ENCODE measurements at regions not wholly inside any gene's neighbourhood (a gene's known extent, or its start where the extent isn't known, plus 50 kb on each side); places are given as distances from the start of the nearest gene placed in this dataset.
"Not testable (repeated sequence)": the region's sequence is repeated elsewhere in the genome, so short reads cannot be mapped to it uniquely, and the experiment has no call there.

DNA sequence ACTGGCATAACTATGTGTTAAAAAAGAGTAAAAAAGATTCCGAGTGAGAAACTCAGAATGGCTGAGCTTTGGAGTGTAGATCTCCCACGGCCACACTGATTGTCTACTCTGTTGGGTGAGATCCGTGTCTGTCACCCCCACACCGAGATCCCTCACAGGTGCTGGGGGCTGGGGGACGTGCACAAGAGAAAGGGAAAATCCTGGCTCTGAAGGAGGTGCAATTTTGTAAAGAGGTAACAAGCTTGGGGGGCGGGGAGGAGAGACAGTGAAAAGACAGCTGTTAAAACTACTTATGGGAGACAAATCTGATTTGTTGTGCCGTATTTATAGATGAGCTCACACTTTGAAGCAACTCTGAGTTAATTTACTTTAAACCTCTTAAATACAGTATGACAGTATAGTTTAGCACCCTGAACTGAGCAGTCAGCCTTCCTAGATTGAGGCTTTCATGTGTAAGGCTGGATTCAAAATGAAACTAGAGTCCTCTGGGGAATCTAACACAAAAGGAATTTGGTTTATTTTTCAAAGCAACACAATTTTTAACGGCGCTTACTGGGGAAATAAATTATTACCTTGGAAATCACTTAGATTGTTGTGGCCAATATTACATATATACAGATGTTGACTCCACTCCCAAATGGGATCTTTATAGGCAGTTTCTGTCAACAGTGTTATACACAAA lies 167.4 kb upstream of the RGS6 start:
- Histone ChIP-seq H2AFZ (ENCODE audit: low read length, unreplicated experiment) (peak overlapping the region; percentile 46), H3K4me3 (ENCODE audit: low read depth, low read length) (peak overlapping the region; percentile 11), H3K27ac (ENCODE audit: low read depth, low read length) (no peak overlapping the region), H3K79me2 (ENCODE audit: control insufficient read depth, insufficient read depth, low read length, unreplicated experiment) (no peaks in the 10 kb centered on the region), H3K27me3 (ENCODE audit: insufficient read depth, low read length) (no peaks in the 10 kb centered on the region; the same call in 1 of the 2 replicates), H3K4me1 (ENCODE audit: control insufficient read depth, insufficient read depth, low read length, unreplicated experiment) (no peaks in the 10 kb centered on the region), H3K36me3 (ENCODE audit: insufficient read depth, low read length) (no peaks in the 10 kb centered on the region)

DNA sequence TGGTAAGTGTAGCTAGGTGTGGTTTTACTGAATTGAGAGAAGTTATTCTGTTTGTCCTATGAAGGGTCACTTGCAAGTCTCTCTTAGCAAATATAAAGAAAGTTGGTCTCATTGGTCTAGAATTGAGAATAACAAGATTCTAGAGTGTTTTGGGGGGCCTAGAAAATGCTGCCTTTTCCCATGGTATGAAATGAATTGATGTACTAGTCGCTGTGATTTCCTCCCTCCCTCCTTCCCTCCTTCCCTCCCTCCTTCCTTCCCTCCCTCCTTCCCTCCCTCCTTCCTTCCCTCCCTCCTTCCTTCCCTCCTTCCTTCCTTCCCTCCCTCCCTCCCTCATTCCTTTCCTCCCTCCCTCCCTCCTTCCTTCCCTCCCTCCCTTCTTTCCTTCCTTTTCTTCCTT lies 166.7 kb upstream of the RGS6 start:
- Histone ChIP-seq H3K27me3 (ENCODE audit: insufficient read depth, low read length) (no peaks in the 10 kb centered on the region; the same call in 1 of the 2 replicates), H2AFZ (ENCODE audit: low read length, unreplicated experiment) (peak overlapping the region; percentile 15), H3K4me3 (ENCODE audit: low read depth, low read length) (0 out of 2 replicates have a peak overlapping the region, but pooled peaks have one; percentile 11), H3K36me3 (ENCODE audit: insufficient read depth, low read length) (no peaks in the 10 kb centered on the region), H3K27ac (ENCODE audit: low read depth, low read length) (no peak overlapping the region), H3K79me2 (ENCODE audit: control insufficient read depth, insufficient read depth, low read length, unreplicated experiment) (no peaks in the 10 kb centered on the region), H3K4me1 (ENCODE audit: control insufficient read depth, insufficient read depth, low read length, unreplicated experiment) (no peaks in the 10 kb centered on the region)

DNA sequence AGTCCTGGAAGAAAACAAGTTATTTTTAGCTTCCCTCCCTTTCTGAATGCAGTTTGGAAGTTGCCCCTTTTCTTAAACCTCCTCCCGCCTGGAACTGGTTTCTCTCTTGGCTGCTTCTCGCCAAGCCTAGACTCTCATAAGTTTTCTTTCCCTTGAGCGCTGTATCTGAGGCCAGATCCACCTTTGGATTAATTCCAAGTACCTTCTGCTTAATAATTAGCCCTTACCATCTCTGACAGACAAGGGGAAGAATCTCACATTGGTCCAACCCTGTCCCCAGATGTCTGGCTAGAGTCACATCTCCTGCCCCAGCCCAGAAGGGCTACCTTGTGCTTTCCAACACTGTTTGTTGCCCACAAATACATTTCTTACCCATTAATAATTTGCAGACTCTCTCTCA lies 161.8 kb upstream of the RGS6 start:
- Histone ChIP-seq H3K79me2 (ENCODE audit: control insufficient read depth, insufficient read depth, low read length, unreplicated experiment) (no peaks in the 10 kb centered on the region), H3K27ac (ENCODE audit: low read depth, low read length) (no peak overlapping the region), H2AFZ (ENCODE audit: low read length, unreplicated experiment) (no peak overlapping the region)

DNA sequence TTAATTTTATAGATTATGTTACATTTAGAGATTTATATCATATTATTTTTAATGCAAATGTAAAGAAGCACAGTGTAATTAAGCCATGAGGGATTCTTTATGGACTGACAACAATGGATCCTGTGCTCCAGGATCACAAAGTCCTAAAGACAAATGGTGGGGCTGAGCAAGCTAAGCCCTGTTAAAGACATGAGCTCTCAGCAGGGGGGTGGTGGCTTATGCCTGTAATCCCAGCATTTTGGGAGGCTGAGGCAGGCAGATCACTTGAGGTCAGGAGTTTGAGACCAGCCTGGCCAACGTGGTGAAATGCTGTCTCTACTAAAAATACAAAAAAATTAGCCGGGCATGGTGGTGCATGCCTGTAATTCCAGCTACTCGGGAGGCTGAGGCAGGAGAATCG lies 160.8 kb upstream of the RGS6 start:
- not testable (repeated sequence) for H2AFZ ChIP-seq (ENCODE audit: low read length, unreplicated experiment); H3K4me1 ChIP-seq (ENCODE audit: control insufficient read depth, insufficient read depth, low read length, unreplicated experiment); H3K79me2 ChIP-seq (ENCODE audit: control insufficient read depth, insufficient read depth, low read length, unreplicated experiment)

More for the DNA sequence above, 161.8 kb upstream of the RGS6 start:
- H3K4me3 ChIP-seq (ENCODE audit: low read depth, low read length) = no peak overlapping the region
- H3K36me3 ChIP-seq (ENCODE audit: insufficient read depth, low read length) = no peaks in the 10 kb centered on the region
- peaks cover 28% of the 10 kb centered on the region for H3K27me3 ChIP-seq (ENCODE audit: insufficient read depth, low read length)
- H3K4me1 ChIP-seq (ENCODE audit: control insufficient read depth, insufficient read depth, low read length, unreplicated experiment) = no peaks in the 10 kb centered on the region

DNA sequence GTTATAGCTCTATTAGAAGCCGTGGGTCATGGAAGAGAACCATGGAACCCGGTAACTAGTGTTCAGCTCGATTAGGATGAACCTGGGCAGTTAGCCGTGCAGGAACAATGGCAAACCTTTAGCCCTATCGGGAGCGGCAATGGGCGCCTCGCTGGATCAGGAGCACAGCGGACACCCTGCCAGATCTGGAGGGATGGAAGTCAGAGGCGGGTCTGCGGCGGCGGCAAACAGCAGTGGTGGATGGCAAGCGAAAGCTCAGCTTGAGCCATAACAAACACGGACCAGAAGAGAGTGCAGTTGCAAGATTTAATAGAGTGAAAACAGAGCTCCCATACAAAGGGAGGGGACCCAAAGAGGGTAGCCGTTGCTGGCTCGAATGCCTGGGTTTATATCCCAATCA lies 160.2 kb upstream of the RGS6 start:
- H2AFZ ChIP-seq (ENCODE audit: low read length, unreplicated experiment); H3K4me1 ChIP-seq (ENCODE audit: control insufficient read depth, insufficient read depth, low read length, unreplicated experiment); H3K36me3 ChIP-seq (ENCODE audit: insufficient read depth, low read length); H3K27ac ChIP-seq (ENCODE audit: low read depth, low read length); H3K4me3 ChIP-seq (ENCODE audit: low read depth, low read length); H3K79me2 ChIP-seq (ENCODE audit: control insufficient read depth, insufficient read depth, low read length, unreplicated experiment): not testable (repeated sequence)
- H3K27me3 ChIP-seq (ENCODE audit: insufficient read depth, low read length) = peaks cover 40% of the 10 kb centered on the region

More for the DNA sequence above, 160.8 kb upstream of the RGS6 start:
- H3K27me3 ChIP-seq (ENCODE audit: insufficient read depth, low read length) = peaks cover 34% of the 10 kb centered on the region
- not testable (repeated sequence) for H3K36me3 ChIP-seq (ENCODE audit: insufficient read depth, low read length); H3K27ac ChIP-seq (ENCODE audit: low read depth, low read length); H3K4me3 ChIP-seq (ENCODE audit: low read depth, low read length)

DNA sequence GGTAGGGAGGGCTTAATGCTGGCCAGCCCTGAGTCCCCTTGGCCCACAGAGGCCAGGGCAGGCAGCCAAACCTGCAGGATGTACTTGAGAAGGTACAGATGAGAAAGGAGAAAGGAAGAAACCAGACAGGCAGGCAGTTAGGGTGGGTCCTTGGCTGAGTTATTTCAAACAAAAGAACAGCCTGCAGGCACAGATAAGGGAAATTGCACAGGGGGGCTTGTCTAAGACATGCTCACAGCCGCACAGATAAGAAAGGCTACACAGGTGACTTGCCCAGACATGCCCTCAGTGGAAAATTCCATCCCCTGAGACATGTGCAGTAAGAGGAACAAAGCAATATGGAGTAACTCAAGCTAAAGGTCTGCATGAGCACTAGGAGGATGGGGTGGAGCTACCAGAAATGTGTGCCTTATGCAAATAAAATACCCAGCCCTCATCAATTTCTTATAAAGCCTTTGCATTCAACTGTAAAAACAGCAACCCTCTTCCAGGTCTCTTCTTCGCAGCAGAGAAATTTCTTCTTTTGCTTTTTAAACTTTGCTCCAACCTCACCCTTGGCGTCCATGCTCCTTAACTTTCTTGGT lies 158.2 kb upstream of the RGS6 start:
- Histone ChIP-seq H3K27ac (ENCODE audit: low read depth, low read length) (no peak overlapping the region), H3K4me3 (ENCODE audit: low read depth, low read length) (no peak overlapping the region), H3K36me3 (ENCODE audit: insufficient read depth, low read length) (no peaks in the 10 kb centered on the region), H3K4me1 (ENCODE audit: control insufficient read depth, insufficient read depth, low read length, unreplicated experiment) (no peaks in the 10 kb centered on the region), H3K79me2 (ENCODE audit: control insufficient read depth, insufficient read depth, low read length, unreplicated experiment) (no peaks in the 10 kb centered on the region), H3K27me3 (ENCODE audit: insufficient read depth, low read length) (peaks cover 41% of the 10 kb centered on the region), H2AFZ (ENCODE audit: low read length, unreplicated experiment) (no peak overlapping the region)

DNA sequence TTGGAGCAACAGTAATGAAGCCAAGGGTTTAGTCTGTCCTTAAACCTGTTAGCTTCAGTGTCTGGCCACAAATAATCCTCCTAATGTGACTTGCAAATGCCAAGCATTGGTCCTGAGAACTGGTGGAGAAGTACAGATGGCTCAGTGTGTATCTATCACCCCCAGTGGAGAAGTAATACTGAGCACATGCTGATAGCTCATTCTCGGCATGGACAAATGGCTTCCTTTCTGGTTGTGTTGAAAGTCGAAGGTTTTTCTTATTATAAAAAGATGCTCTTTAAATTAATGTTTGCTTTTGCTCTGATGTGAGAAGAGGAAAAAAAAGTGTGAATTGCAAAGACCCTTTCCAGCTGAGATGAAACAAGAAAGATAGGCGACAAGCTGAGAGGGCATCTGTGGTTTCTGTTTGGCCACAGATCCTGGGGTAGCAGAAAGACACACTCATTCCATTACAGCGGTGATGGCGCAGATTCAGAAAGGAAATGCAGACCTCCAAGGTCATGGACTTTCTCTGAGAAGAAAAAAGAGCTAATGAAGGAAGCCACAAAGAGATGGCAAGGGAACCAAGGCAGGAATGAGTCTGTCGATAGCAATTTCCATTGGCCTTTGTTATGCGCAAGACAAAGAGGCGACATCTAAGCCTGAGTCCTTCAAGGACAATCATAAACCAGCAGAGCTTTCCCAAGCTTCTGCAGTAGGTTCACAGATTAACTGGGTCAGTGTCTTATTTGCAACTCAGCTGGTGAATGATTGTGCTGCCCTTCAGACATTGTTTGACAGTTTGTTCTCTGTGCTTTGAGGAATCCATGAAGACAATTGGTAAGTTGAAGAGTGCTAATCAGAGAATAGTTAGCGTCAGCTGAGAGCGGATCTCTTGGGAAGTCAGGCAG lies 155.5 kb upstream of the RGS6 start:
- no peak overlapping the region for H3K27ac ChIP-seq (ENCODE audit: low read depth, low read length)
- no peaks in the 10 kb centered on the region for H3K36me3 ChIP-seq (ENCODE audit: insufficient read depth, low read length)
- no peak overlapping the region for H3K4me3 ChIP-seq (ENCODE audit: low read depth, low read length)
- H3K4me1 ChIP-seq (ENCODE audit: control insufficient read depth, insufficient read depth, low read length, unreplicated experiment) = no peaks in the 10 kb centered on the region
- H2AFZ ChIP-seq (ENCODE audit: low read length, unreplicated experiment) = no peak overlapping the region
- H3K79me2 ChIP-seq (ENCODE audit: control insufficient read depth, insufficient read depth, low read length, unreplicated experiment) = no peaks in the 10 kb centered on the region
- H3K27me3 ChIP-seq (ENCODE audit: insufficient read depth, low read length) = peaks cover 47% of the 10 kb centered on the region

DNA sequence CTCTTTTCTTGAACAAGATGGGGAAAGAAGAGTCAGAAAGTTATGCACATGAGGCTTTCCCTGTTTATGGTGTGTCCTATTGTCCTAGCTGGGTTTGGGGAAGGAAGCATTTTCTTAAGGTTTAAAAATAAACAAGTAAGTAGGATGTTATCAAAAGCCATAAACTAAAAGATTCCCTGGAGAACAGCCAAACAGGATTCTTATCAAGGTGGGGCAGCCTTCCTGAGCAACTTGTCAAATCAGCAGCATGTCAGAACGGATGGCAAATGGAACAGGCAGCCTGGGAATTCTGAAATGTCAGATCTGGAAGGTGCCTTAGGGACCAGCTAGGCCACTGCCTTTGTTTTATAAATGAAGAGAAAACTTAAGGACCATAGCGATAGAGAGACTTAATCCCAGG lies 152.2 kb upstream of the RGS6 start:
- Histone ChIP-seq H3K4me3 (ENCODE audit: low read depth, low read length) (no peak overlapping the region), H3K27me3 (ENCODE audit: insufficient read depth, low read length) (peaks cover 23% of the 10 kb centered on the region), H3K27ac (ENCODE audit: low read depth, low read length) (no peak overlapping the region), H3K36me3 (ENCODE audit: insufficient read depth, low read length) (no peaks in the 10 kb centered on the region), H3K4me1 (ENCODE audit: control insufficient read depth, insufficient read depth, low read length, unreplicated experiment) (no peaks in the 10 kb centered on the region), H2AFZ (ENCODE audit: low read length, unreplicated experiment) (no peak overlapping the region), H3K79me2 (ENCODE audit: control insufficient read depth, insufficient read depth, low read length, unreplicated experiment) (no peaks in the 10 kb centered on the region)

DNA sequence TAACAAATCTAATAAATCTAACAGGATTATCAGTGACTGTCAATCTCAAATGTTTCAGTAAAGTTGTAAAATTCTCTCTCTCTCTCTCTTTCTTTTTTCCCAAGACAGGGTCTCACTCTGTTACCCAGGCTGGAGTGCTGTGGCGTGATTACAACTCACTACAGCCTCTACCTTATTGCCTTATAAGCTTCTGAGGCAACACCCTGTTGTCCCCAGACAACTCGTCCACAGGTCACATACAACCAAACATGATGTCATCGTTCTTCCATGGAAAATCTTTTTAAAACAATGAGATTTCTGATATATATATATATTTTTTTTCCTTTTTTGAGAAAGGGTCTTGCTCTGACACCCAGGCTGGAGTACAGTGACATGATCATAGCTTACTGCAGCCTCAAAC lies 151.4 kb upstream of the RGS6 start:
- Histone ChIP-seq H3K27me3 (ENCODE audit: insufficient read depth, low read length) (peaks cover 15% of the 10 kb centered on the region), H3K79me2 (ENCODE audit: control insufficient read depth, insufficient read depth, low read length, unreplicated experiment) (no peaks in the 10 kb centered on the region), H3K4me1 (ENCODE audit: control insufficient read depth, insufficient read depth, low read length, unreplicated experiment) (no peaks in the 10 kb centered on the region), H3K36me3 (ENCODE audit: insufficient read depth, low read length) (no peaks in the 10 kb centered on the region), H3K4me3 (ENCODE audit: low read depth, low read length) (no peak overlapping the region), H3K27ac (ENCODE audit: low read depth, low read length) (no peak overlapping the region), H2AFZ (ENCODE audit: low read length, unreplicated experiment) (no peak overlapping the region)

DNA sequence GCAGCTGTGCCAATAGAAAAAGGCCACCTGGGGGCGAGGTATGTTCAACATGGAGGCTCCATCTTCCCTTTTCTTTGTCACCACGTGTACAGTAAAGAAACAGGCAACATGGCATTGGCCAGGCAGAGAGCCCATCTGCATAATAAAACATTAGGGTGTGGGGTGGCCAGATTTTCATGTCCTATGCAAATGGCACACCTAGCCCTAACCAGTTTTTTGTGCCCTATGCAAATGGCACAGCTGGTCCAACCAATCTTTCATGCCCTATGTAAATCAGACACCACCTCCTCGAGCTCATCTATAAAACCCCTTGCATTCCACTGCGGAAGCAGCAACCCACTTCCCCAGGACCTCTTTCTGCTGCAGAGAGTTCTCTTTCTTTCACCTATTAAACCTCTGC lies 149.1 kb upstream of the RGS6 start:
- H2AFZ ChIP-seq (ENCODE audit: low read length, unreplicated experiment) = no peak overlapping the region
- no peaks in the 10 kb centered on the region for H3K4me1 ChIP-seq (ENCODE audit: control insufficient read depth, insufficient read depth, low read length, unreplicated experiment)
- no peak overlapping the region for H3K4me3 ChIP-seq (ENCODE audit: low read depth, low read length)
- H3K79me2 ChIP-seq (ENCODE audit: control insufficient read depth, insufficient read depth, low read length, unreplicated experiment) = no peaks in the 10 kb centered on the region
- no peaks in the 10 kb centered on the region for H3K36me3 ChIP-seq (ENCODE audit: insufficient read depth, low read length)
- peaks cover 6% of the 10 kb centered on the region; the same call in 1 of the 2 replicates for H3K27me3 ChIP-seq (ENCODE audit: insufficient read depth, low read length)
- no peak overlapping the region for H3K27ac ChIP-seq (ENCODE audit: low read depth, low read length)

Measured in ACC112 (cell line).